BLaER1 (cell line): ENCODE measurements at regions not wholly inside any gene's neighbourhood (a gene's known extent, or its start where the extent isn't known, plus 50 kb on each side); places are given as distances from the start of the nearest gene placed in this dataset.
A peak's percentile ranks its signal among the peaks of the same experiment; 100 is the strongest.

Source experiments
- H3K27ac ChIP-seq: shearing (Covaris generic); formaldehyde crosslinking; 2 replicates; pipeline ENCODE4 v1.8.1; 2022
- H3K27me3 ChIP-seq: shearing (Covaris generic); formaldehyde crosslinking; 2 replicates; pipeline ENCODE4 v1.8.1; 2022
- H3K36me3 ChIP-seq: shearing (Covaris generic); formaldehyde crosslinking; 2 replicates; pipeline ENCODE4 v1.8.1; 2022
- H3K4me1 ChIP-seq: shearing (Covaris generic); formaldehyde crosslinking; 2 replicates; pipeline ENCODE4 v1.8.1; 2022
- H3K4me2 ChIP-seq: shearing (Covaris generic); formaldehyde crosslinking; 2 replicates; pipeline ENCODE4 v1.8.1; 2022
- H3K4me3 ChIP-seq: shearing (Covaris generic); formaldehyde crosslinking; 2 replicates; pipeline ENCODE4 v1.8.1; 2022
- H3K9ac ChIP-seq: shearing (Covaris generic); formaldehyde crosslinking; 2 replicates; pipeline ENCODE4 v1.8.1; 2022
- H3K9me3 ChIP-seq: shearing (Covaris generic); formaldehyde crosslinking; 2 replicates; pipeline ENCODE4 v1.8.1; 2022
- H4K20me1 ChIP-seq: shearing (Covaris generic); formaldehyde crosslinking; 2 replicates; pipeline ENCODE4 v1.8.1; 2022
- Cebpa-rat ChIP-seq: shearing (Covaris generic); IDR thresholded peaks from 2 replicates; pipeline ENCODE4 v1.8.1; 2022

- H3K9me3 ChIP-seq: no peaks in the 10 kb centered on the region
- TF ChIP-seq Cebpa-rat: no peak
- no peaks in the 10 kb centered on the region for H3K36me3 ChIP-seq
- H4K20me1 ChIP-seq: no peaks in the 10 kb centered on the region
- no peaks in the 10 kb centered on the region for H3K4me1 ChIP-seq
- no peak overlapping the region for H3K9ac ChIP-seq
- no peaks in the 10 kb centered on the region for H3K27me3 ChIP-seq
- H3K4me2 ChIP-seq: no peak overlapping the region
- no peak overlapping the region for H3K27ac ChIP-seq
- no peak overlapping the region for H3K4me3 ChIP-seq
These were observed 224.6 kb upstream of the STXBP6 start for GRCh38 chr14:25274529-25274928.

- no peaks in the 10 kb centered on the region for H3K9me3 ChIP-seq
- no peak overlapping the region for H3K27ac ChIP-seq
- no peak for TF ChIP-seq Cebpa-rat
- no peak overlapping the region for H3K4me3 ChIP-seq
- no peaks in the 10 kb centered on the region for H3K27me3 ChIP-seq
- H3K4me1 ChIP-seq: no peaks in the 10 kb centered on the region
- H4K20me1 ChIP-seq: no peaks in the 10 kb centered on the region
- no peak overlapping the region for H3K9ac ChIP-seq
- H3K4me2 ChIP-seq: no peak overlapping the region
- H3K36me3 ChIP-seq: no peaks in the 10 kb centered on the region
These were observed 217.2 kb upstream of the STXBP6 start for GRCh38 chr14:25267186-25267585.

GRCh38 chr14:25259470-25259869 lies 209.5 kb upstream of the STXBP6 start:
- H3K4me3 ChIP-seq: no peak overlapping the region
- H3K4me1 ChIP-seq: no peaks in the 10 kb centered on the region
- no peak overlapping the region for H3K9ac ChIP-seq
- H3K4me2 ChIP-seq: no peak overlapping the region
- no peaks in the 10 kb centered on the region for H3K36me3 ChIP-seq
- no peaks in the 10 kb centered on the region for H3K27me3 ChIP-seq
- no peak for TF ChIP-seq Cebpa-rat
- H4K20me1 ChIP-seq: no peaks in the 10 kb centered on the region
- no peaks in the 10 kb centered on the region for H3K9me3 ChIP-seq
- no peak overlapping the region for H3K27ac ChIP-seq

GRCh38 chr14:25252793-25253192 lies 202.8 kb upstream of the STXBP6 start:
- Histone ChIP-seq H3K27me3 (no peaks in the 10 kb centered on the region), H3K4me1 (no peaks in the 10 kb centered on the region), H4K20me1 (no peaks in the 10 kb centered on the region), H3K9me3 (no peaks in the 10 kb centered on the region), H3K9ac (no peak overlapping the region), H3K4me3 (no peak overlapping the region), H3K27ac (no peak overlapping the region), H3K4me2 (no peak overlapping the region), H3K36me3 (no peaks in the 10 kb centered on the region)
- no peak for TF ChIP-seq Cebpa-rat

- no peak for TF ChIP-seq Cebpa-rat
- no peak overlapping the region for H3K4me2 ChIP-seq
- no peaks in the 10 kb centered on the region for H4K20me1 ChIP-seq
- H3K4me1 ChIP-seq: no peaks in the 10 kb centered on the region
- H3K27ac ChIP-seq: no peak overlapping the region
- no peaks in the 10 kb centered on the region for H3K27me3 ChIP-seq
- H3K36me3 ChIP-seq: no peaks in the 10 kb centered on the region
- no peaks in the 10 kb centered on the region for H3K9me3 ChIP-seq
- no peak overlapping the region for H3K9ac ChIP-seq
- no peak overlapping the region for H3K4me3 ChIP-seq
These were observed 200.6 kb upstream of the STXBP6 start for GRCh38 chr14:25250516-25250915.

- Histone ChIP-seq H3K4me3 (no peak overlapping the region), H3K4me2 (no peak overlapping the region), H3K9me3 (no peaks in the 10 kb centered on the region), H3K36me3 (no peaks in the 10 kb centered on the region), H3K27ac (no peak overlapping the region), H3K9ac (no peak overlapping the region), H3K27me3 (no peaks in the 10 kb centered on the region), H4K20me1 (no peaks in the 10 kb centered on the region), H3K4me1 (no peaks in the 10 kb centered on the region)
- TF ChIP-seq Cebpa-rat: no peak
These were observed 197.7 kb upstream of the STXBP6 start for GRCh38 chr14:25247609-25248008.

GRCh38 chr14:25246751-25247150 lies 196.8 kb upstream of the STXBP6 start:
- no peak for TF ChIP-seq Cebpa-rat
- Histone ChIP-seq H3K27me3 (no peaks in the 10 kb centered on the region), H4K20me1 (no peaks in the 10 kb centered on the region), H3K36me3 (no peaks in the 10 kb centered on the region), H3K9me3 (no peaks in the 10 kb centered on the region), H3K4me3 (no peak overlapping the region), H3K27ac (no peak overlapping the region), H3K4me2 (no peak overlapping the region), H3K4me1 (no peaks in the 10 kb centered on the region), H3K9ac (no peak overlapping the region)

- no peaks in the 10 kb centered on the region for H3K27me3 ChIP-seq
- no peak overlapping the region for H3K27ac ChIP-seq
- H3K36me3 ChIP-seq: no peaks in the 10 kb centered on the region
- no peak overlapping the region for H3K4me3 ChIP-seq
- H3K4me2 ChIP-seq: no peak overlapping the region
- no peaks in the 10 kb centered on the region for H3K4me1 ChIP-seq
- no peak for TF ChIP-seq Cebpa-rat
- H4K20me1 ChIP-seq: no peaks in the 10 kb centered on the region
- no peaks in the 10 kb centered on the region for H3K9me3 ChIP-seq
- H3K9ac ChIP-seq: no peak overlapping the region
These were observed 189.2 kb upstream of the STXBP6 start for GRCh38 chr14:25239170-25239569.

- Histone ChIP-seq H3K4me2 (no peak overlapping the region), H3K27ac (no peak overlapping the region), H3K4me1 (no peaks in the 10 kb centered on the region), H3K27me3 (no peaks in the 10 kb centered on the region), H3K36me3 (no peaks in the 10 kb centered on the region), H4K20me1 (no peaks in the 10 kb centered on the region), H3K9me3 (no peaks in the 10 kb centered on the region), H3K9ac (no peak overlapping the region), H3K4me3 (no peak overlapping the region)
- TF ChIP-seq Cebpa-rat: no peak
These were observed 187.9 kb upstream of the STXBP6 start for GRCh38 chr14:25237845-25238244.

- H3K36me3 ChIP-seq: no peaks in the 10 kb centered on the region
- no peak overlapping the region for H3K27ac ChIP-seq
- no peaks in the 10 kb centered on the region for H3K27me3 ChIP-seq
- no peaks in the 10 kb centered on the region for H3K9me3 ChIP-seq
- no peaks in the 10 kb centered on the region for H4K20me1 ChIP-seq
- no peak overlapping the region for H3K4me3 ChIP-seq
- no peak overlapping the region for H3K9ac ChIP-seq
- H3K4me1 ChIP-seq: no peaks in the 10 kb centered on the region
- H3K4me2 ChIP-seq: 0 out of 2 replicates have a peak overlapping the region, but pooled peaks have one; percentile 18
- TF ChIP-seq Cebpa-rat: no peak
These were observed 183.7 kb upstream of the STXBP6 start for GRCh38 chr14:25233613-25234012.

- no peaks in the 10 kb centered on the region for H3K4me1 ChIP-seq
- no peaks in the 10 kb centered on the region for H4K20me1 ChIP-seq
- H3K9ac ChIP-seq: no peak overlapping the region
- H3K27ac ChIP-seq: no peak overlapping the region
- no peak overlapping the region for H3K4me3 ChIP-seq
- no peak overlapping the region for H3K4me2 ChIP-seq
- H3K27me3 ChIP-seq: no peaks in the 10 kb centered on the region
- H3K9me3 ChIP-seq: no peaks in the 10 kb centered on the region
- no peak for TF ChIP-seq Cebpa-rat
- H3K36me3 ChIP-seq: no peaks in the 10 kb centered on the region
These were observed 181.1 kb upstream of the STXBP6 start for GRCh38 chr14:25231004-25231403.
